ENCODE measurements at regions not wholly inside any gene's neighbourhood (a gene's known extent, or its start where the extent isn't known, plus 50 kb on each side); places are given as distances from the start of the nearest gene placed in this dataset.
A peak's percentile ranks its signal among the peaks of the same experiment; 100 is the strongest.
"Not testable (repeated sequence)": the region's sequence is repeated elsewhere in the genome, so short reads cannot be mapped to it uniquely, and the experiment has no call there.

- no peaks in the 10 kb centered on the region for H3K27me3 ChIP-seq
- H3K4me3 ChIP-seq = no peak overlapping the region
- H3K9me3 ChIP-seq = peaks cover 12% of the 10 kb centered on the region
- no peak overlapping the region for H3K27ac ChIP-seq
- H3K9ac ChIP-seq = no peak overlapping the region
- TF ChIP-seq Cebpa-rat (IDR thresholded peaks at IDR 0.05) = no peak
- H3K36me3 ChIP-seq = no peaks in the 10 kb centered on the region
- no peaks in the 10 kb centered on the region for H4K20me1 ChIP-seq
- no peak overlapping the region for H3K4me2 ChIP-seq
- no peaks in the 10 kb centered on the region for H3K4me1 ChIP-seq
Measured at GRCh38 chr10:71099731-71100361, 112.5 kb upstream of the UNC5B start.

DNA sequence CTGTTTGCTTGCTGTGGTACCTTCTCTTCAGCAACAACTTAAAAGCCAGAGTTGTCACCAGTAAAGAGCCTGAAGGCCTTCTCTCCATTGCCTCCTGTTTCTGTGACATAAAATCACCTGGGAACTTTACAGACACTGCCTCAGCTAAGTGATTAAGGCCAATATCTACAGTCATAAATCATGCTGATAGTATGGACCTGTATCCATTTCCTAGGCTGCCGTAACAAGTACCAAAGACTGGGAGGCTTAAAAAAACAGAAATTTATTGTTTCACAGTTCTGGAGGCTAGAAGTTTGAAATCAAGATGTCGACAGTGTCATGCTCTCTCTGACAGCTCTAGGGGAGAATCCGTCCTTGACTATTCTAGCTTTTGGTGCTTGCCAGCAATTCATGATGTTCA, 108.4 kb upstream of the UNC5B start:
- Histone ChIP-seq H3K9ac (no peak overlapping the region), H4K20me1 (no peaks in the 10 kb centered on the region), H3K4me2 (no peak overlapping the region), H3K9me3 (peaks cover 48% of the 10 kb centered on the region), H3K27me3 (no peaks in the 10 kb centered on the region), H3K27ac (no peak overlapping the region), H3K36me3 (no peaks in the 10 kb centered on the region), H3K4me1 (peaks cover 12% of the 10 kb centered on the region), H3K4me3 (no peak overlapping the region)
- no peak for TF ChIP-seq Cebpa-rat (IDR thresholded peaks at IDR 0.05)

DNA sequence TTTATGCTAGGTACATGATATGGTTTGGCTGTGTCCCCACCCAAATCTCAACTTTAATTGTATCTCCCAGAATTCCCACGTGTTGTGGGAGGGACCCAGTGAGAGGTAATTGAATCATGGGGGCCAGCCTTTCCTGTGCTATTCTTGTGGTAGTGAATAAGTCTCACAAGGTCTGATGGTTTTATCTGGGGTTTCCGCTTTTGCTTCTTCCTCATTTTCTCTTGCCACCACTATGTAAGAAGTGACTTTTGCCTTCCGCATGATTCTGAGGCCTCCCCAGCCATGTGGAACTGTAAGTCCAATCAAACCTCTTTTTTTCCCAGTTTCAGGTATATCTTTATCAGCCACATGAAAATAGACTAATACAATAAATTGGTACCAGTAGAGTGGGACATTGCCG, 106.2 kb upstream of the UNC5B start:
- not testable (repeated sequence) for H3K36me3 ChIP-seq, H3K27me3 ChIP-seq, H3K9ac ChIP-seq, H4K20me1 ChIP-seq, H3K4me3 ChIP-seq
- Histone ChIP-seq H3K27ac (0 out of 2 replicates have a peak overlapping the region, but pooled peaks have one; percentile 15), H3K9me3 (peaks cover 55% of the 10 kb centered on the region), H3K4me1 (peaks cover 12% of the 10 kb centered on the region), H3K4me2 (peak overlapping the region; percentile 35)

DNA sequence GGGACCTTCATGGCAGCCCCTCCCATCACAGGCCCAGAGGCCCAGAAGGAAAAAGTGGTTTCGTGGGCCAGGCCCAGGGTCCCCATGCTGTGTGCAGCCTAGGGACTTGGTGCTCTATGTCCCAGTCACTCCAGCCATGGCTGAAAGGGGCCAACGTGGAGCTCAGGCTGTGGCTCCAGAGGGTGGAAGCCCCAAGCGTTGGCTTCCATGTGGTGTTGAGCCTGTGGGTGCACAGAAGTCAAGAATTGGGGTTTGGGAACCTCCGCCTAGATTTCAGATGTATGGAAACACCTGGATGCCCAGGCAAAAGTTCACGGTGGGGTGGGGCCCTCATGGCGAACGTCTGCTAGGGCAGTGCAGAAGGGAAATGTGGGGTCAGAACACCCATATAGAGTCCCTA, 105.3 kb upstream of the UNC5B start:
- not testable (repeated sequence) for H3K27ac ChIP-seq, H3K36me3 ChIP-seq, H4K20me1 ChIP-seq, H3K4me2 ChIP-seq, H3K27me3 ChIP-seq, H3K4me3 ChIP-seq, H3K9ac ChIP-seq
- peaks cover 12% of the 10 kb centered on the region for H3K4me1 ChIP-seq
- peaks cover 64% of the 10 kb centered on the region for H3K9me3 ChIP-seq

- not testable (repeated sequence) for H3K4me3 ChIP-seq, H3K9ac ChIP-seq, H3K36me3 ChIP-seq, H3K4me2 ChIP-seq, H4K20me1 ChIP-seq, H3K27ac ChIP-seq, H3K27me3 ChIP-seq
- peaks cover 71% of the 10 kb centered on the region for H3K9me3 ChIP-seq
- H3K4me1 ChIP-seq = peaks cover 12% of the 10 kb centered on the region
Measured at GRCh38 chr10:71108042-71108441, 104.3 kb upstream of the UNC5B start.

GRCh38 chr10:71112138-71112785, 100.1 kb upstream of the UNC5B start:
- Histone ChIP-seq H3K4me2 (no peak overlapping the region), H3K27ac (no peak overlapping the region), H3K4me3 (no peak overlapping the region; the same call in 1 of the 2 replicates), H3K4me1 (no peaks in the 10 kb centered on the region), H3K36me3 (no peaks in the 10 kb centered on the region), H4K20me1 (no peaks in the 10 kb centered on the region), H3K9me3 (peaks cover 64% of the 10 kb centered on the region), H3K27me3 (no peaks in the 10 kb centered on the region), H3K9ac (no peak overlapping the region)
- no peak for TF ChIP-seq Cebpa-rat (IDR thresholded peaks at IDR 0.05)

- Histone ChIP-seq H3K4me2 (no peak overlapping the region), H3K27ac (no peak overlapping the region), H4K20me1 (no peaks in the 10 kb centered on the region), H3K4me1 (no peaks in the 10 kb centered on the region), H3K36me3 (no peaks in the 10 kb centered on the region), H3K4me3 (0 out of 2 replicates have a peak overlapping the region, but pooled peaks have one; percentile 13), H3K9me3 (peaks cover 73% of the 10 kb centered on the region), H3K27me3 (no peaks in the 10 kb centered on the region), H3K9ac (no peak overlapping the region)
- no peak for TF ChIP-seq Cebpa-rat (IDR thresholded peaks at IDR 0.05)
Measured at GRCh38 chr10:71116426-71116825, 95.9 kb upstream of the UNC5B start.

DNA sequence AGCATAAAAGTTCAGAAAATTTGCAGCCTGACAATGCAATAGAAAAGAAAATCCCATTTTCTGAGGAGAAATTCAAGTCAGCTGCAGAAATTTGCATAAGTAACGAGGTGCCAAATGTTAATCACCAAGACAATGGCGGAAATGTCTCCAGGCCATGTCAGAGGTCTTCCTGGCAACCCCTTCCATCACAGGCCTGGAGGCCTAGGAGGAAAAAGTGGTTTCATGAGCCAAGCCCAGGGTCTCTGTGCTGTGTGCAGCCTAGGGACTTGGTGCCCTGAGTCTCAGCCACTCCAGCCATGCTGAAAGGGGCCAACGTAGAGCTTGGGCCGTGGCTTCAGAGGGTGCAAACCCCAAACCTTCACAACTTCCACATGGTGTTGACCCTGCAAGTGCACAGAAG, 94.8 kb upstream of the UNC5B start:
- H3K9me3 ChIP-seq = peaks cover 64% of the 10 kb centered on the region
- H3K4me2 ChIP-seq, H4K20me1 ChIP-seq, H3K4me3 ChIP-seq, H3K9ac ChIP-seq, H3K4me1 ChIP-seq, H3K36me3 ChIP-seq, H3K27me3 ChIP-seq, H3K27ac ChIP-seq: not testable (repeated sequence)

DNA sequence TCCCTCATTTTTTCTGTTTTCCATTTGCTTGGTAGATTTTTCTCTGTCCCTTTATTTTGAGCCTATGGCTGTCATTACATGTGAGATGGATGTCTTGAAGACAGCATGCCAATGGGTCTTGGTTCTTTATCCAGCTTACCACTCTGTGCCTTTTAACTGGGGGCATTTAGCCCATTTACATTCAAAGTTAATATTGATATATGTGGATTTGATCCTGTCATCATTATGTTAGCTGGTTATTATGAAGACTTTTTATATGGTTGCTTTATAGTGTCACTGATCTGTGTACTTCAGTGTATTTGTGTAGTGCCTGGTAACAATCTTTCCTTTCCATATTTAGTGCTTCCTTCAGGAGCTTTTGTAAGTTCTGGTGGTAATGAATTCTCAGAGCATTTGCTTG, 89.3 kb upstream of the UNC5B start:
- TF ChIP-seq Cebpa-rat (IDR thresholded peaks at IDR 0.05) = no peak
- H3K4me2 ChIP-seq = no peak overlapping the region
- peaks cover 29% of the 10 kb centered on the region for H3K9me3 ChIP-seq
- H3K27ac ChIP-seq = no peak overlapping the region
- no peaks in the 10 kb centered on the region for H3K4me1 ChIP-seq
- H4K20me1 ChIP-seq = no peaks in the 10 kb centered on the region
- no peak overlapping the region for H3K9ac ChIP-seq
- H3K36me3 ChIP-seq = no peaks in the 10 kb centered on the region
- no peak overlapping the region for H3K4me3 ChIP-seq
- no peaks in the 10 kb centered on the region for H3K27me3 ChIP-seq

DNA sequence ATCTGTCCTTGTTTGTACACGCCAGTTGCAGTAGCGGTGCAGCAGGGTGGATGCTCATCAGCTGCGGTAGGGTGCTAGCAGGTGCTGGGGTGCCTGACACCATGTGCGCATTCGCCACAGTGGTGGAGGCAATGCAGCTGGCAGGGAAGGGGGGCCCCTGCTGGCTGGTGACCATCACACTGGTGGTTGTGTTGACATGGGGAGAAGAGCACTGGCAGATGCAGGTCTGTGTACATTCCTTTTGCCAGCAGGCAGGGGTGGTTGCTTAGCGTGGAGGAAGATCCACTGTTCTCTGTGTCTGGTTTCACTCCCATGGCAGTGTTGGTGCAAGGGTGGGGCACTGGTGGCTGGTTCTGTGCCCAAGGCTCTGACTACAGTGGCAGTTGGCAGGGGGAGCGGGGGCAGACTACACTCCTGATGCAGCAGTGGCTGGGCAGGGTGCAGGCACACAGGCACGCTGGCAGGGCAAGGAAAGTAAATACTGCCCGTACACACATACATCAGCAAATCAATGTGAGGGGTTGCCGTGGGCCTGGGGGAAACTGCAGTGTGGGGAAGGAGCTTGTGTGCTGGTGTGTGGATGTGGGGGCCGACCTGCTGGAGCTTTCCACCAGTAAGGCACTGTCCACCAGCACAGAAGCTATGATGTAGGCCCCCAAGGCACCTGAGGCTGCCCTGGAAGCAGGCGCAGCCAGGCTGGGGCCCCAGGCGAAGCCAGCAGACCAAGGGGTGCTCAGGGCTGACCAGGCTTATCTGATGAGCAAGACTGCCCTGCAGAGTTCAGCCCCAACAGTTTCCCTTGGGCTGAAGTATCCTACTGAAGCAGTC, 87.2 kb upstream of the UNC5B start:
- no peak for TF ChIP-seq Cebpa-rat (IDR thresholded peaks at IDR 0.05)
- H3K4me2 ChIP-seq = no peak overlapping the region
- no peak overlapping the region for H3K4me3 ChIP-seq
- no peaks in the 10 kb centered on the region for H4K20me1 ChIP-seq
- H3K27me3 ChIP-seq = no peaks in the 10 kb centered on the region
- H3K27ac ChIP-seq = no peak overlapping the region
- no peak overlapping the region for H3K9ac ChIP-seq
- H3K4me1 ChIP-seq = no peaks in the 10 kb centered on the region
- H3K36me3 ChIP-seq = no peaks in the 10 kb centered on the region
- peaks cover 10% of the 10 kb centered on the region for H3K9me3 ChIP-seq

Measured in BLaER1 (cell line).